Activated T-cell treated with anti-CD3 and anti-CD28 coated beads, Interleukin-2, amount 50 U/mL, for 1 hour (primary cell): ENCODE measurements at regions not wholly inside any gene's neighbourhood (a gene's known extent, or its start where the extent isn't known, plus 50 kb on each side); places are given as distances from the start of the nearest gene placed in this dataset.

ENCODE experiments used
- DNase-seq: peaks from one replicate; pipeline ENCODE4 v3.0.0-alpha.2; 2020

- no peak for DNase-seq
These were observed 823.1 kb downstream of the DIAPH3 start for GRCh38 chr13:59340581-59340980.

GRCh38 chr13:59342400-59342799 lies 821.3 kb downstream of the DIAPH3 start:
- DNase-seq = no peak

- DNase-seq = no peak
These were observed 820.6 kb downstream of the DIAPH3 start for GRCh38 chr13:59343132-59343531.

- no peak for DNase-seq
These were observed 819.5 kb downstream of the DIAPH3 start for GRCh38 chr13:59343993-59344822.

GRCh38 chr13:59345311-59345710 lies 818.4 kb downstream of the DIAPH3 start:
- DNase-seq = no peak

GRCh38 chr13:59346999-59347723 lies 816.6 kb downstream of the DIAPH3 start:
- DNase-seq = no peak

GRCh38 chr13:59348617-59349016 lies 815.1 kb downstream of the DIAPH3 start:
- no peak for DNase-seq

GRCh38 chr13:59352600-59352999 lies 811.1 kb downstream of the DIAPH3 start:
- DNase-seq = no peak

- no peak for DNase-seq
These were observed 808.9 kb downstream of the DIAPH3 start for GRCh38 chr13:59354665-59355369.

GRCh38 chr13:59356607-59357006 lies 807.1 kb downstream of the DIAPH3 start:
- DNase-seq = no peak

GRCh38 chr13:59358014-59358413 lies 805.7 kb downstream of the DIAPH3 start:
- DNase-seq = no peak

- no peak for DNase-seq
These were observed 803.6 kb downstream of the DIAPH3 start for GRCh38 chr13:59360108-59360507.

- no peak for DNase-seq
These were observed 802.8 kb downstream of the DIAPH3 start for GRCh38 chr13:59360916-59361315.

GRCh38 chr13:59363313-59363712 lies 800.4 kb downstream of the DIAPH3 start:
- no peak for DNase-seq

- DNase-seq = no peak
These were observed 799.8 kb downstream of the DIAPH3 start for GRCh38 chr13:59363947-59364346.

- no peak for DNase-seq
These were observed 799.1 kb downstream of the DIAPH3 start for GRCh38 chr13:59364641-59365085.

GRCh38 chr13:59367467-59367866 lies 796.3 kb downstream of the DIAPH3 start:
- DNase-seq = no peak

GRCh38 chr13:59367904-59368303 lies 795.8 kb downstream of the DIAPH3 start:
- no peak for DNase-seq

GRCh38 chr13:59368693-59369092 lies 795.0 kb downstream of the DIAPH3 start:
- DNase-seq = no peak

GRCh38 chr13:59371229-59371628 lies 792.5 kb downstream of the DIAPH3 start:
- no peak for DNase-seq

- no peak for DNase-seq
These were observed 790.4 kb downstream of the DIAPH3 start for GRCh38 chr13:59373341-59373740.

GRCh38 chr13:59374691-59375090 lies 789.0 kb downstream of the DIAPH3 start:
- no peak for DNase-seq

- DNase-seq = no peak
These were observed 779.6 kb downstream of the DIAPH3 start for GRCh38 chr13:59384154-59384553.

- no peak for DNase-seq
These were observed 772.0 kb downstream of the DIAPH3 start for GRCh38 chr13:59391696-59392095.
